ENCODE measurements at regions not wholly inside any gene's neighbourhood (a gene's known extent, or its start where the extent isn't known, plus 50 kb on each side); places are given as distances from the start of the nearest gene placed in this dataset.
"Not testable (repeated sequence)": the region's sequence is repeated elsewhere in the genome, so short reads cannot be mapped to it uniquely, and the experiment has no call there.

- H3K4me3 ChIP-seq (ENCODE audit: low read length) = peak overlapping the region; percentile 93
Observed at GRCh38 chr17:30731210-30732132, 93.0 kb downstream of the CRLF3 start.

DNA sequence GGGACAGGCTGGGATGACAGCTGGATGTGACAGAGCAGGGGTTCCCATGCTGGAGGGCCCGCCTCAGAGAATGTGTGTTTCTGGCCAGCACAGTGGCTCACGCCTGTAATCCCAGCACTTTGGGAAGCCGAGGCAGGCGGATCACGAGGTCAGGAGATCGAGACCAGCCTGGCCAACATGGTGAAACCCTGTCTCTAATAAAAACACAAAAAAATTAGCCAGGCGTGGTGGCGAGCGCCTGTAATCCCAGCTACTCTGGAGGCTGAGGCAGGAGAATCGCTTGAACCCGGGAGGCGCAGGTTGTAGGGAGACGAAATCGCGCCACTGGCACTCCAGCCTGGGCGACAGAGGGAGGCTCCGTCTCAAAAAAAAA is 93.7 kb downstream of the CRLF3 start:
- H3K4me3 ChIP-seq (ENCODE audit: low read length) = peak overlapping the region; percentile 72

DNA sequence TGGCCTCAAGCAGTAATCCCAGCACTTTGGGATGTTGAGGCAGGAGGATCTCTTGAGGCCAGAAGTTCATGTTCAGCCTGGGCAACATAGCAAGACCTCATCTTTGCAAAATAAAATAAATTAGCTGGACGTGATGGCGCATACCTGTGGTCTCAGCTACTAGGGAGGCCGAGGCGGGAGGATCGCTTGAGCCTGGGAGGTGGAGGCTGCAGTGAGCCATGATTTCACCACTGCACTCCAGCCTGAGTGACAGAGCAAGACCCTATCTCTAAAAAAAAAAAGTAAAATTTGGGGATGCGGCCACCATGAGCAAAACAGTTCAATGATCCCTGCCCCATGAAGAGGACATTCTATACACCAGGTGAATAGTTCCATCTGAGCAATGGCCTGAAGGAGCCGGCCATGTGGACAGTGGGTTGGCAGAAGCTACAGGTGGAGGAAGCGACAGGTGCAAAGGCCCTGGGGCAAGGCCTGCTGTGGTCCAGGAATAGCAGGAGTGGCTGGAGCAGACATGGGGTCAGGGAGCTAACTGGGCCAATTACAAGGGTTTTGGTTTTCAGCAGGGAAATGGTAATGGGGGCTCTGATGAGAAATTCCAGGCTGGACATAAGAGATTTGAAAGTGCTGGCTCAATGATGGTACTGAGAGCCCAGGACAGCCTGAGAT is 94.2 kb downstream of the CRLF3 start:
- not testable (repeated sequence) for H3K4me3 ChIP-seq (ENCODE audit: low read length)

DNA sequence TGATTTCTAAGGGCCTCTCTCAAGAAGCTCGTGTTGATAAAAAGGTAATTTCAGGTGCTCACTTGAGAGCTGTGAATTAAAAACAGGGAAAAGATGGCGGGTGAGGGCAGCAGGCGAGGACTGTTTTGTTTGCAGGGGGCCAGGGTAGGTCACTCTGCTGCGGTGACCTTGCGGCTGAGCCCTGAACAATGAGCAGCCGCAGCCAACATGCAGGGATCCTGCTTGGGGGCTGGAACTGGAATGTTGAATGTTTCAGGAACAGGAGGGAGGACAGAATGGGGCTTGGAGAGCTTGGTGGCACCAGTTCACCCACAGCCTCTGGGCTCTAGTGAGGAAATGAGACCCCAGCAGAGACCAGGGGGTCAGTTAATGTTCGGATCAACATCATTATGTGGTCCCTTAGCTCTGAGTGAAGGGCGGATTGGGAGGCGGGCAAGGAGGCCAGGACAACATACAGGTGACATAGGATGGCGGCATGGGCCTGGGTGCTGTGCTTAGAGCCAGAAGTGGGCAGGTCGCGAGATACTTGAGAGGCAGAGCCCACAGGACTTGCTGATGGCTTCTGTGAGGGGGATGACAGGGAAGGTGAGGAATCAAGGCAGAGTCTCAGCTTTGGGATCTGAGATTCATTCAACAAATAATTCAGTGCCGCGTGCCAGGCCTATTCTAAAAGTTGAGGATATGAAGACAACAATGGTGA is 94.9 kb downstream of the CRLF3 start:
- H3K4me3 ChIP-seq (ENCODE audit: low read length) = not testable (repeated sequence)

- not testable (repeated sequence) for H3K4me3 ChIP-seq (ENCODE audit: low read length)
Observed at GRCh38 chr17:30727517-30727916, 97.0 kb downstream of the CRLF3 start.

DNA sequence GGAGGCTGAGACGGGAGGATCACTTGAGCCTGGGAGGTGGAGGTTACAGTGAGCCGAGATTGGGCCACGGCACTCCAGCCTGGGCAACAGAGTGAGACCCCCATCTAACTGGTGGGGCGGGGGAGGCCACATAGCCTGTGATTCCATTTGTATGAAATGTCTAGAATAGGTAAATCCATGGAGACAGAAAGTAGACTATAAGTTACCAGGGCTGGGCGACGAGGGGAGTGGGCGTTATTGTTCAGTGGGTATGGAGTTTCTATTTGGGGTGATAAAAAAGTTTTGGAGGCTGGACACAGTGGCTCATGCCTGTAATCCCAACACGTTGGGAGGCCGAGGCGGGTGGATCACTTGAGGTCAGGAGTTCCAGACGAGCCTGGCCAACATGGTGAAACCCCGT is 97.8 kb downstream of the CRLF3 start:
- not testable (repeated sequence) for H3K4me3 ChIP-seq (ENCODE audit: low read length)

GRCh38 chr17:30726310-30726709 is 98.2 kb downstream of the CRLF3 start:
- not testable (repeated sequence) for H3K4me3 ChIP-seq (ENCODE audit: low read length)

GRCh38 chr17:30724034-30724650 is 100.3 kb downstream of the CRLF3 start:
- H3K4me3 ChIP-seq (ENCODE audit: low read length) = not testable (repeated sequence)

GRCh38 chr17:30722114-30722780 is 102.2 kb downstream of the CRLF3 start:
- not testable (repeated sequence) for H3K4me3 ChIP-seq (ENCODE audit: low read length)

DNA sequence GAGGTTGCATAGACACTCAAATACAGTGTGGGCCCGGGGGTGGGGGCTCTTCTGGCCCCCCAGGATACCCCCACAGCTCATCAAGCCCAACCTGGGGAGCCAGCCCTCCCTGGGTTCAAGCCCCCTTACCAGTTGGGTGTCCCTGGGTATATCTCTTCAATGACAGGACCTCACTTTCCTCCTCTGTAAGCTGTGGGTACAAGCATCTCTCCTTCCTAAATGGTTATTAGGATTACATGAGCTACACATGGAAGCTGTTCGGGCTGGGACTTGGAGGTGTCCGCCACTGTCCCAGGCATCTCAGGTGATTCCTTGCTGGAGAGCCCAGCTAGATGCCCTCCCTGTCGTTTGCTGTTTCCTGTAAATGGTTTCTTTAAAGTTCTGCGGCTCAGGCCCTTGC is 103.5 kb downstream of the CRLF3 start:
- H3K4me3 ChIP-seq (ENCODE audit: low read length) = not testable (repeated sequence)

- no peak overlapping the region for H3K4me3 ChIP-seq (ENCODE audit: low read length)
- no peak for TF ChIP-seq ZNF274 (IDR thresholded peaks at IDR 0.05; ENCODE audit: low read depth, low read length)
Observed at GRCh38 chr17:30720013-30720471, 104.5 kb downstream of the CRLF3 start.

DNA sequence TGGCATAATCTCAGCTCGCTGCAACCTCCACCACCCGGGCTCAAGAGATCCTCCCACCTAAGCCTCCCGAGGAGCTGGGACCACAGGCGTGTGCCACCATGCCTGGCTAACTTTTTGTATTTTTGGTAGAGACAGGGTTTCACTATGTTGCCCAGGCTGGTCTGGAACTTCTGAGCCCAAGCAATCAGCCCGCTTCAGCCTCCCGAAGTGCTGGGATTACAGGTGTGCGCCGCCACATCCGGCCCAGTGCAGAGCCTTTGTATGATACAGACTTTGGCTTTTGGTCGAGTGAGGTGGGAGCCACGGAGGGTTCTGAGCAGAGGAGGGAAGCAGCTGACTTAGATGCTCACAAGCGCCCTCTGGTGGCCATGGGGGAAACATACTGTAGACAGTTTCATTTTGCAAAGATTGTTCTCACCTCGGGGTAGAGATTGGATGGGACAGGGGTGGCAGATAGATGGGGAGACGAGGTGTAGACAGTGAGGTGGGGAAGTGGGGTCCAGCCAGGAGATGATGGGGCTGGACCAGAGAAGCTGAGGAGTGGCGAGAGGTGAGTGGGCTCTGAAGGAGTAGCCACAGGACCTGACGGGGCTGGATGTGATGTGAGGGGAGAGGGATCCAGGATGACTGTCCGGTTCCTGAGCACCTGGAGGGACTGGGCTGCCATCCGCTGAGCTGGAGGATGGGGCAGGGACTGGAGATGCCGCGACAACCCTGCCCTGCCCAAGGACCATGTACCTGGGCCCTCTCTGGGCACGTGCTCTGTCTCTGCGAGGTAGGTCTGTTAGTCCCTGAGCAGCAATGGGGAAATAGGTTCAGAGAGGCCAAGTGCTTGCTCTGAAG is 105.1 kb downstream of the CRLF3 start:
- H3K4me3 ChIP-seq (ENCODE audit: low read length) = not testable (repeated sequence)

DNA sequence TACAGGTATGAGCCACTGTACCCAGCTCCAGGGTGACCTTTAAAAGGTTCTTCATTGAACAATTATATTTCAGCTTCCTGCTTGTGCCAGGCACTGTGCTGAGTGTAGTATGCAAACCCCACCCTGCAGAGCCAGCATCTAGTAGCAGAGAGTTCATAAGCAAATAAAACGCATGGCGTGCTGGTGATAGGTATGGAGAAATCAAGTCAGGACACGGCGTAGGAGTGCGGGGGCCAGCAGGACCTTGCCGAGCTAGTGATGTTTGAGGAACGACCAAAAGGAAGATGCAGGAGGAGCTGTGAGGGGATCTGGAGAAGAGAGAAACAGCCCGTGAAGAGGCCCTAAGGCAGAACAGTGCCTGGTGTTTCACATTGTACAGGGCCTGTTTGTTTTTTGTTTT is 105.8 kb downstream of the CRLF3 start:
- H3K4me3 ChIP-seq (ENCODE audit: low read length) = not testable (repeated sequence)

- not testable (repeated sequence) for H3K4me3 ChIP-seq (ENCODE audit: low read length)
Observed at GRCh38 chr17:30718099-30718447, 106.4 kb downstream of the CRLF3 start.

All from GM08714 (cell line).